HG03135 (cell line): ENCODE measurements at regions not wholly inside any gene's neighbourhood (a gene's known extent, or its start where the extent isn't known, plus 50 kb on each side); places are given as distances from the start of the nearest gene placed in this dataset.
"Not testable (repeated sequence)": the region's sequence is repeated elsewhere in the genome, so short reads cannot be mapped to it uniquely, and the experiment has no call there.

Experiments used
- ATAC-seq: cut with Tn5 transposase; IDR thresholded peaks from one replicate; pipeline ENCODE4 v1.9.1; 2021; ENCODE audit warnings: mild to moderate bottlenecking, moderate library complexity; ENCODE audit not compliant: unreplicated experiment

DNA sequence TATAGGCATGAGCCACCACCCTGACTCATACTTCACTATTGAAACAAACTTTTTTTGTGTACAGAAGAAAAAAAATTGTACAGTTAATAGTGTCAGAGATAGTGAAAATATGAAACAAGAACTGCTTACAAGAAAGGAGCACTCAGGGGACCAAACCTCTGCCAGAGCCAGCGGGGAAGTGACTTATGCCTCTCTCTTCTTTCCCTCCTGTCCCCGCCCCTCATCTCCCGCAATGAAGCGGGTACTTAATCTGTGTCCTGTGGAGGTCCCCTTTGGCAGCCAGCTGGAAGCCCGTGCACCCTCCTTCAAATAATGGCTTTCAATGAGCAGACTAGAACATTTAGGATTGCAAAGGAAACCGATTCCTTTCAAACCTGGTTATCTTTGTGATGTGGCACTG is 51.5 kb downstream of the PPIAL4A start:
- not testable (repeated sequence) for ATAC-seq

DNA sequence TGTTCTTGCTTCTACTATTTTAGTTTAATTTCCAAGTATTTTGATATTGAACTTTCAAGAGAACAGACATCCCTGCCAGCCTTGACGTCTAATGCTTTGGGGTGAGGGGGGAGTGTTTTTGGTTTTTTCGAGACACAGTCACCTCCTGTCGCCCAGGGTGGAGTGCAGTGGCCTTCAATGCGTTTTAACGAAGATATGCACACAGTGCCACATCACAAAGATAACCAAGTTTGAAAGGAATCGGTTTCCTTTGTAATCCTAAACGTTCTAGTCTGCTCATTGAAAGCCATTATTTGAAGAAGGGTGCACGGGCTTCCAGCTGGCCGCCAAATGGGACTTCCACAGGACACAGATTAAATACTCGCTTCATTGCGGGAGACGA is 52.3 kb downstream of the PPIAL4A start:
- ATAC-seq = not testable (repeated sequence)

DNA sequence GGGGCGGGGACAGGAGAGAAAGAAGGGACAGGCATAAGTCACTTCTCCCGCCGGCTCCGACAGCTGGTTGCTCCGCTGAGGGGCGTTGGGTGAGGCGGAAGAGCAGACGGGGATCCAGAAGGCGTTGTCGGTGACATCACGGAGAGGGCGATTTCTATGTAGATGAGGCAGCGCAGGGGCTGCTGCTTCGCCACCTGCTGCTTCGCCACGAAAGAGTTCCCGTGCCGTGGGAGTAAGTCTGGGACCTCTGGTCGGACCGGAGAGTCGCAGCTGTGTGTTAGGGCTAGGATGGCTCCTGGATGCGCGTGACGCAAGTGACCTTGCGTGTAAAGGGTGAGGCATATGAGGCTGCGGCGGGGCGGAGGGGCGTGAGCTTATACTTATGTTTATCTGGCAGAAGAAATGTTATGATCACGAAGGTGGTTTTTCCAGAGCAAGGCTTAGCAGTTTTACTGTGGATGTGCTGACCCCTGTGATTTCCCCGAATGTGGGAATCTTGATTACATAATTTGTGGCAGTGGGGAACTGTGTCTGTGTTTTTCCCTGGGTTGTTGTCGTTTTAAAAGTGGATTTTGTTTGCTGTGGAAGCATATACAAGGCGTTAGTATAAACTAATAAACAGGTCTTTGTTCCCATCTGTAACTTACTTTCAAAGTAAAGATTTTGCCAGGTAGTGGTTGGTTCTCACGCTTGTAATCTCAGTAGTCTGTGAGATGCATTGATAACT is 52.8 kb downstream of the PPIAL4A start:
- peak; percentile 73 for ATAC-seq

DNA sequence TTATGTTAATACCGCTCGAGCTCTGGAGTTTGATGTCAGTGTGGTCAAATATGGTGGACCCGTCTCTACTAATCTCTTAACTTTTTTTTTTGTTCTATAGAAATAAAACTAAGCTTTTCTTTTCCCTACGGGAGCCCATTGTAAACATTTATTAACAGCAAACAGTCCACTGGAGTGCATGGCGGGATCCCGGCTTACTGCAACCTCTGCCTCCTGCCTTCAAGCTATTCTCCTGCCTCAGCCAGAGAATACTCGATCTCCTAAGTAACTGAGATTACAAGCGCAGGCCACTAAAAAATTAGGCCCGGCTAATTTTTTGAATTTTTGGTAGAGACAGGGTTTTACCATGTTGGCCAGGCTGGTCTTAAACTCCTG is 53.4 kb downstream of the PPIAL4A start:
- ATAC-seq = not testable (repeated sequence)

DNA sequence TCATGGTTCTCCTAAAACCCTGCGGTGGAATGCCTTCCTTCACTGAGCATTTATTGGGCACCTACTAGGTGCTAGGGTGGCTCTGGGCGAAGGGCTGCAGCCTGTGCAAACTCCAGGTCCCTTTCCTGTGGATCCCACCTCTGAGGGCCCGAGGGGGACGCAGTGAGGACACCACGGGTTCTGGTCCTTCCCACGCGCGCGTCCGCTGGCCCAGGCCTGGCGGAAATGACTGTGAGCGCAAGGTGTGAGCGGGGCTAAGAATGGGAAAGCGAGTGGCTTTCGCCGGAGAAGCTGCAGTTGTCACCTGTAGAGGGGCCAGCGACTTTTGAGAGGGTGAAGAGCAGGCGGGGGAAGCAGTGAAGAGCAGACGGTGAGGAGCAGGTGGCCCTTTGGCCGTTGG is 55.1 kb downstream of the PPIAL4A start:
- ATAC-seq = not testable (repeated sequence)

DNA sequence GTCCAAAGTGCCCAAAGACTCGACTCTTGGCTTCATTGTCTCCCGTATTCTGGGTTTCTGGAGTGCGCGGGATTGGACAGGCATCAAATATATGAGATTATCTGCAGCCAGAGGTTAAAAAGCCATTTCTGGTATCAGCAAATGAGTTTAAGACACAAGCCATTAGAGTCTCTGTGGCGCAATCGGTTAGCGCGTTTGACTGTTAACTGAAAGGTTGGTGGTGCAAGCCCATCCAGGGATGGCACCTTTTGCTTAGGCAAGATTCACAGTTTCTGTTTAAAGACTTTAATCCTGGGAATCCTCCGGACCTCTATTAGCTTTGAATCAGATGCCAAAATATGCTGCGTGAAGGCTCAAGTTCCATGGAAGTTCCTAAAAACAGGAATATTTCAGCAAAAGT is 55.6 kb downstream of the PPIAL4A start:
- not testable (repeated sequence) for ATAC-seq

DNA sequence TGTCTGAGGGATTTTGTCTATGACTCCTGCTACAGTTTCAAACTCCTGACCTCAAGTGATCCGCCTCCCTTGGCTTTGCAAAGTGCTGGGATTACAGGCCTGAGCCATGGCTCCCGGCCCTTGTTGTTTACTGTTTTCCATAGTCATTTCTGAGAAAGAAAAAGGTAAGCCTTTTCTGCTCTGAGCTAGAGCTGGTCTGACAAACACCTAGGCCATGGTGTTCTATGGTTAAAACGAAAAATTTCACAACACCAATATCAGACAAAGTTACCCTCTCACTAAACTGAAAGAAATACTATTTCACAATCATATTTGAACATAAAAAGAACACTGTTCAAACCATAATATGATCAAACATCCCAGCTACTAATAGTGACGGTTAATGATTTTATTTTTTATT is 57.5 kb downstream of the PPIAL4A start:
- ATAC-seq = not testable (repeated sequence)

DNA sequence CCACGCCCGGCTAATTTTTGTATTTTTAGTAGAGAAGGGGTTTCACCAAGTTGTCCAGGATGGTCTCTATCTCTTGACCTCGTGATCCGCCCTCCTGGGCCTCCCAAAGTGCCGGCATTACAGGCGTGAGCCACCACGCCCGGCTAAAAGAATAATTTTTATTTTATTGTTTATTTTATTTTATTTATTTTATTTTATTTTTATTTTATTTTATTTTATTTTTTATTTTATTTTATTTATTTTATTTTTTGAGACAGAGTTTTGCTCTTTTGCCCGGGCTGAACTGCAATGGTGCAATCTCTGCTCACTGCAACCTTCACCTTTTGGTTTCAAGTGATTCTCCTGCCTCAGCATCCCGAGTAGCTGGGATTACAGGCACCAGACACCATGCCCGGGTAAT is 60.2 kb downstream of the PPIAL4A start:
- not testable (repeated sequence) for ATAC-seq

DNA sequence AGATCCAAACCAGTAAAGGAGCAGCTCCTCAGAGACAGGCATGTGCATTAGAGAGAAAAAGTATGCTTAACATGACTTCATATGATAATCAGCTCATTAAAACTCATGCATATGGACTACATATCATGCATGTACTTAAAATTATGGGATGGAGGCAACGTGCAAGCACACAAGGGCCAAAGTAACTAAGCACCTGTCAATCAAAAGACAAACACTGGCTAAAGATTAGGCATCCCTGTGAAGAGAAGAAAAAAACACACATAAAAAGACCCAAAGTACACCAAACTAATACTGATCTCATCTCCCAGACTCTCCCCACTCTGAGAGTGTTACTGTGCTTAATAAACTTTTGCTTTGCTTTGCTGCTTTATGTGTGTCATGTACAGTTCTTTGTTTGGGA is 61.1 kb downstream of the PPIAL4A start:
- ATAC-seq = not testable (repeated sequence)

DNA sequence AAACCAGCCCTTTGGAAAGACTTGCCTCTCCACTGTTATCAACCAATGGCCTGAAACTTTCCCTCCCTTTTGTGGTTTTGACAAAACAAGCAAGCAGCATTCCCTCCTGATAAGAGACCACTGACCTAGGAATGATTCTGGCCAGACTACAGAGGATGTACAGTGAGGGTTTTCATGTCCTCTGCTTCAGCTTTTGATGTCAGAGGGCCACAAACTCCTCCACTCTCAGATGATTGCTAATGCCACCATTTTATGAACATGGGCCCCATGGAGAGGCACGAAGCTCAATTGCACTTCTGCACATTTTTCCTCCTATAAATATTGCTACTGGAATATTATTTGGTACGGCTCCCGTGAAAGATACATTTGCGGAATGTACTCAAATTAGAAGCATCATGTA is 61.5 kb downstream of the PPIAL4A start:
- ATAC-seq = not testable (repeated sequence)

DNA sequence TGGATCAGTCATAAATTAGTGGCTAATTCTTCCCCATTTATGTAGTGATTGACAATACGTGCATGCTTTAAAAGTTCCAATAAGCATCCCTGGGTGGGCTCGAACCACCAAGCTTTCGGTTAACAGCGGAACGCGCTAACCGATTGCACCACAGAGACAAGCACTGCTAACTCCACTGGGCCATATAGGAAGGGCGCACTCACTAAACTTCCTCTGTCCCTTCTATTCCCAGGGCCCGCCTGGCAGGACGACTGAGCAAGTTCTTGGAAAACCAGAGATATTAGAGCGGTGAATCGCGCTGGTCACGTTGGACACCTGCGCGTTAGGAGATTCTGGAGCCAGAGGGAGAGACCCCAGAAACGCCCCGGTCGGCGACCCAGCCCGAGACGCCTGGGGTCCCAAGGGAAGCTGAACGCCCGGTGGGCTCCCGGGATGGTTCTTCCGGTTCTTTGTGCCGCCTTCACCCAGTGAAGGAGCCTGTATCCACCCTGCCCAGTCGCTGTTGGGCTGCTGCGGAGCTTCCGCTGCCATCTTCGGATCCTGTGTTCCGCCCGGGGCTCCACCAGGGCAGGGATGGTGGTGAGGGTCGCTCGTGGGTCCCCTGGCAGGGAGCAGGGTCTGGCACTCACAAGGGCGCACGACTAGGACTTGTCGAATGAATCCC is 62.8 kb downstream of the PPIAL4A start:
- ATAC-seq = not testable (repeated sequence)

DNA sequence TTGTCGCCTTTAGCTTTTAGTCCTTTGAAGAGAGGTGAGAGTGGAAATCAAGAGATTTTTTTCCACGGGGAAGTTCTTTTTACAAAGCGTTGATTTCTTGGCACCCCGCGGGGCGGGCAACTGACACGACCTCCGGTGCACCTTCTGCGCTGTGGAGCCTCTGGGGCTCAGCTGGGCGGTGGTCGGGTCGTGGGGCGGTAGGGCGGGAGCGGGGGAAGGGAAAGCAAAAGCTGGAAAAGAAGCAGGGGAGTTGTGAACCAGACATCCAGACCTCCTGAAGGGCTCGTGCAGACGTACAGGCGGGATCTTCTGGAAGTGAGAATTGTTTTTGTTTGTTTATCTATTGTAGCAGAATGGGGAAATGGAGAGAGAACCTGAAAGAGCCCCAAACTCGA is 63.3 kb downstream of the PPIAL4A start:
- not testable (repeated sequence) for ATAC-seq

DNA sequence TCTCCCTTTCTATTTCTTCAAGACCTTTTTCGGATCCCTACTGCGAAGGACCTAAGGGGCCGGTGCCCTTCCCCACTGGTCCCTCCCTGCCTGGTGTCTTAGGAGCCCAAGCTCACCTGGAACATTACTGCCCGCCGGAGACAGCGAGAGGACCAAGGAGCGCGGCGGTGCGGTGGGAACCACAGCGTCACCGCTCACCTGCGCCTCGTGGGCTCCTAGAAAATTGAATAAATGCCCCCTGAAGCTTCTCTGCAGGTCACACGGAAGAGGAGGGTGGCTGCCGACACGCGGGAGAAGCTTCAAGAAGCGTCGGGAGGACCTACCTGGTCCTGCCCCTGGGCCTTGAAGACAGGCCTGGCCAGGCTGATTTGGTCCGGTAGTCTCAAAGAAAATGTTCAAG is 65.2 kb downstream of the PPIAL4A start:
- no peak for ATAC-seq

DNA sequence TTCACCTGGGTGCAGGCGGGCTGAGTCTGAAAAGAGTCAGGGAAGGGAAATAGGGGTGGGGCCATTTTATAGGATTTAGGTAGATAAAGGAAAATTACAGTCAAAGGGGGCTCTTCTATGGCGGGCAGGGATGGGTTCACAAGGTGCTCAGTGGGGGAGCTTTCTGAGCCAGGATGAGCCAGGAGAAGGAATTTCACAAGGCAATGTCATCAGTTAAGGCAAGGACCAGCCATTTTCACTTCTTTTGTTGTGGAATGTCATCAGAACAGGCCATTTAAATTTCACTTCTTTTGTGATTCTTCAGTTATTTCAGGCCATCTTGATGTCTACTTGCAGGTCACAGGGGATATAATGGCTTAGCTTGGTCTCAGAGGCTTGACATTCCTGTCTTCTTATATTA is 66.4 kb downstream of the PPIAL4A start:
- not testable (repeated sequence) for ATAC-seq

DNA sequence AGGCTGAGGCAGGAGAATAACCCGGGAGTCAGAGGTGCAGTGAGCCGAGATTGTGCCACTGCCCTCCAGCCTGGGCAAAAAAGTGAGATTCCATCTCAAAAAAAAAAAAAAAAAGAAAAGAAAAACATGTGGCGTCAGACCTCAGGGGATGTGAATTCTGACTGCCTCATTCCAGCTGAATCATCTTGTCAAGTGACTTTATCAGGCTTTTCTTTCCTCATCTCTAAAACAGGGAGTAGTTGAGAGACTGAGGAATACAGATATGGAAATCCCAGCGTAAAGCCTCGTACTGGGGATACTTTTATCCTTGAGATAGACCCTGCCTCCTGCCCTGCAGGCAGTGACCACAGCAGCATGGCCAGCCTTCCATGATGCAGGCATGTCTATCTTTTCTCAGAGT is 76.4 kb downstream of the PPIAL4A start:
- ATAC-seq = not testable (repeated sequence)

DNA sequence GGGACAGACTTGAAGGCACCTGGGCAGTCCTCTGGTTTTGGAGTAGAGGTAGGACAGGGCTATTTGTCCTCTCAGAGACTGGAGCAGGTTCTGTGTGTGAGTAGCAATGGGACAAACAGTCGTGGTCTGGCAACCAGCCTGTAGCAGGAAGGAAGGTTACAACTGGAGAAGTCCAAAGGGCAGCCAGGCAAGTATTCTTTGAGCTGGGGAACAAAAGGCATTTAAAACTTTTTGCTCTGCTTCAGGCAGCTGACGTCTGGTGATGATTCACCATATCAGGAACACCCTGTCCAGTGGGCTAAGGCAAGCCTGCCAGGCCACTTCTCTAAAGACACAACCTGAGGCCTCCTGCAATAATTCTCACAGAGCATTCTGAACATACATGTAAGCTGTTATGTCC is 83.3 kb downstream of the PPIAL4A start:
- ATAC-seq = not testable (repeated sequence)

DNA sequence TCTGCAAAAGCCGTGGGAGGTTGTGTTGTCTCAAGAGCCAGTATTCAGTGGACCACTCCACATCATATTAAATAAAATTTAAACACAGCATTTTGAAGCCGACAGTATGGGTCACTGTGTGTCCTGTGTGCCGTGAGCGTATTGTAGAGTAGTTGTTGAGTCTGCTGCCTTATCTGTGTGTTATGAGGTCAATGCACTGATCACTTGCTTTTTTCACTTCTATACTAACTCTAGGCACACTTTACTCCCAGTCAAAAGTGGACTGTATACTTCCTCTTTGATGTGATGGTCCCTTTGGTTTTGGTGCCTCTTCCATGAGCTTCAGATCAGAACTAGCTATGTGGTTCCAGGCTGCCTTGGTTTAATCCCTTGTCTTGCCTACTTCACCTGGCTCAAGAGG is 84.3 kb downstream of the PPIAL4A start:
- not testable (repeated sequence) for ATAC-seq

DNA sequence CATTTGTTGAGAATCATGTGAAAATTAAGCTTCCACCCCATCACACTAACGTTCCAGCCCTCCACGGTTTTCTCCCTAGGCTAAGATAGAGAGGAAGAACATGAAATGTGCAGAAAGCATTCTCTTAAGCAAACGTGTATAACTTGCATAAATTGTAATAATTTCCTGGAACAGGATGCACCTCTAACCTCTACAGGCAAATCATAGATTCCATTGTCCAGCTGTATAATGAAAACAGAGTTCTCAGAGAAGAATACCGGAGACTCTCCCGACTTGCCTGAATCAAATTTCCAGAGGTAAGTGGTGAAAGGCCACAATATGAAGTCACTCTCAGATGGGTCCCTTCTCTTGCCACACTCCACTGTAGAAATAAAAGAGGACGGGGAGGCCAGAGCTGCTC is 87.7 kb downstream of the PPIAL4A start:
- ATAC-seq = not testable (repeated sequence)

DNA sequence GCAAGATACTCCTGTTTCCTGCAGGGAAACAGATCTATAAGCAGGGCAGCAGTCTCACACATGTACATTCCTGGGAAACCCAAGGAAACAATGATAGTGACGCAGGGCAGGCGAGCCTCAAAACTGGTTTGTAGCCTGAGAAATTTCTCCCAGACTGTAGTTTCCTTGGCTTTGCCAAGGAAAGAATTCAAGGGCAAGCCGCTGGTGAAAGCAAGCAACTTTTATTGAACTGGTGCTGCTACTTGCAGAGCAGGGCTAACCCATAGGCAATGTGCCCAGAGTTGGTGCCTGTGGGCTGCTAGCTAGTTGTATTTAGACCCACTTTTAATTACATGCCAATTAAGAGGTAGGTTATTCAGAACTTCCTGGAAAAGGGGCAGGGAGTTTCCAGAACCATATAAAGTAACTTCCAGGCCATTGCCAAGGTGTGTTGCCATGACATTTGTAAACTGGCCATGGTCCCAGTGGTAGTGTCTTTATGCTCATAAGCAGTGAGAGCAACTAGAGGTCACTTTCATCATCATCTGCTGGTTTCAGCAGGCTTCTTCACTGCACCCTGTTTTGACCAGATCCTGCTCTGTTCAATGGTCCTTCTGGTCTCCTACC is 92.0 kb downstream of the PPIAL4A start:
- not testable (repeated sequence) for ATAC-seq

DNA sequence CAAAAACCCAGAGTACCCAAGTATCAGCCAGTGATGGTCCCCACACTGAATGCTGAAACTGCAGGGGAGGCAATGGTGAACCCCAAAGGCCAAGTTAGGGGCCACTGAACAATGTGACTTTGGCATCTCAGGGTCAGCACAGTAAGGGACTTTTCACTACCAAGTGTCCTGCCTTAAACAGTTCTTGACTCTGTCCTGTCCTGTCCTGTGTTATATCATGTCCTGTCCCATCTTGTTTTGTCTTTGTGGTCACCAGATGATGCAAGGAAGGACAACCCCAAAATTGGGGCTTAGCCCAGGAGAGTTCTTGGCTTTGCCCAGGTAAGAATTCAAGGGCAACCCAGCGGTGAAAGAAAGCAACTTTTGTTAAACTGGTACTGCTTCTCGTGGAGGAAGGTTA is 105.0 kb downstream of the PPIAL4A start:
- ATAC-seq = not testable (repeated sequence)

DNA sequence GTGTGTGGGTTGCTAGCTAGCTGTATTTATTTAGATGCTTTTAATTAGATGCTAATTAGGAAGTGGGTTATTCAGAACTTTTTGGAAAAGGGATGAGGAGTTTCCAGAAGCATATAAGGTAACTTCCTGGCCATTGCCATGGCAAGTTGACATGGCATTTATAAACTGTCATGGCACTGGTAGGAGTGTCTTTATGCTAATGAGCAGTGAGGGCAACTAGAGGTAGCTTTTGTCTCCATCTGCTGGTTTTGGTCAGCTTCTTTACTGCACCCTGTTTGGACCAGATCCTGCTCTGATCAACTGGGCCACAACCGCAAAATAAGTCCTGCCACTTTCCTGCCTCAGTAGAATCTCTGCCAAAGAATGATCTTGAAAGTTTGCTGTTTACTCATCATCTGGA is 105.5 kb downstream of the PPIAL4A start:
- not testable (repeated sequence) for ATAC-seq

DNA sequence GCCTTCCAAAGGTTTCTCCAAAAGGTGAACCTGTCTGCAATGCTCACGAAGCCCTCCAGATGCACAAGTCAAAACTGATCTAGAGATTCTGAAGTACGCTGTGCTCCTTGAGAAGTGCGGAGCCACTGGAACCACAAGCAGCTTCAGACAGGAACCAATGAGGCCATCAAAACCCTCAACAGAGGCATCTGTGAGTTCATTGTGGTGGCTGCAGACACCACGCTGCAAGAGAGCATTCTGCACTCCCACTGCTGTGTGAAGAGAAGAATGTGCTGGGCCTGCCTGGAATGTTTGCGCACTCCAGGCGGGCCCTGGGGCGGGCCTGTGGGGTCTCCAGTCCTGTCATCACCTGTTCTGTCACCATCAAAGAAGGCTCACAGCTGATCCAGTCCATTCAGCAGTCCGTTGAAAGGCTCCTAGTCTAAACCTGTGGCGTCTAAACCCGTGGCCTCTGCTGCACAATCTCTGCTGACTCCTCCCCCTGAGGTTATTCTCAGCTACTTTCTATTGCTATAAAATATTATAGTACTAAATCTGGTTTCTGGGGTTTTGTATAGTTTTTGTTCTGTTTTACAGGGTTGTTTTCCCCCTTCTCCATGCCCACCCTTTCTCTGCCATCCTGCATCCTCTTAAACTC is 111.6 kb downstream of the PPIAL4A start:
- not testable (repeated sequence) for ATAC-seq
